GM13977 (cell line): ENCODE measurements at regions not wholly inside any gene's neighbourhood (a gene's known extent, or its start where the extent isn't known, plus 50 kb on each side); places are given as distances from the start of the nearest gene placed in this dataset.

Experiments
- DNase-seq: peaks from one replicate; pipeline ENCODE4 v3.0.0; 2012; ENCODE audit warnings: low spot score
- in situ Hi-C: fragments of 300-500 bp; cut with MboI; formaldehyde crosslinking; loops from one replicate; pipeline ENCODE4 v1.12.0; 2022; ENCODE audit warnings: low sequenced_read_pairs, low pct_unique_long_range_greater_than_20kb, mixed read lengths, inconsistent platforms; ENCODE audit not compliant: unreplicated experiment
- TF ChIP-seq, protein P1 (sequence below): IDR thresholded peaks from 2 replicates; pipeline ENCODE4 v1.5.1; 2012; ENCODE audit warnings: mild to moderate bottlenecking, control low read depth; ENCODE audit not compliant: insufficient read depth; ENCODE audit errors: extremely low read depth, missing control alignments

DNA sequence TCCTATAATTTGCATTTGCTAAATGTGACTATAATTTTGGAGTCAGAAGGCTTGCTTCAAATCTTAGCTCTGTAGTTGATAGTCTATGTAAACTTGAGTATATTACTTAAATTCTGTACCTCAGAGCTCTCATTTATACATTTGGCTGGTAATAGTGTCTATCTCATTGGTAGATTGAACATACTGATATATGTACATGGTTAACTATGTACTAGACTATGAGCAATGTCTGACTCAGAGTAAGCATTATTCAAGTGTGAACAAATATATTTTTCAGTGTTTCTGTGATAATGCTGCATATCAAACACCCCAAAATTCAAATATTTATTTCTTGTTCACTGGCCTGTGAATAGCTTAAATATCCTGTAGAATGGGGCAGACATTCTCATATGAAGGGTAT lies 1568.9 kb upstream of the PABPC4L start:
- no peak for DNase-seq
- TF ChIP-seq, protein P1, sequence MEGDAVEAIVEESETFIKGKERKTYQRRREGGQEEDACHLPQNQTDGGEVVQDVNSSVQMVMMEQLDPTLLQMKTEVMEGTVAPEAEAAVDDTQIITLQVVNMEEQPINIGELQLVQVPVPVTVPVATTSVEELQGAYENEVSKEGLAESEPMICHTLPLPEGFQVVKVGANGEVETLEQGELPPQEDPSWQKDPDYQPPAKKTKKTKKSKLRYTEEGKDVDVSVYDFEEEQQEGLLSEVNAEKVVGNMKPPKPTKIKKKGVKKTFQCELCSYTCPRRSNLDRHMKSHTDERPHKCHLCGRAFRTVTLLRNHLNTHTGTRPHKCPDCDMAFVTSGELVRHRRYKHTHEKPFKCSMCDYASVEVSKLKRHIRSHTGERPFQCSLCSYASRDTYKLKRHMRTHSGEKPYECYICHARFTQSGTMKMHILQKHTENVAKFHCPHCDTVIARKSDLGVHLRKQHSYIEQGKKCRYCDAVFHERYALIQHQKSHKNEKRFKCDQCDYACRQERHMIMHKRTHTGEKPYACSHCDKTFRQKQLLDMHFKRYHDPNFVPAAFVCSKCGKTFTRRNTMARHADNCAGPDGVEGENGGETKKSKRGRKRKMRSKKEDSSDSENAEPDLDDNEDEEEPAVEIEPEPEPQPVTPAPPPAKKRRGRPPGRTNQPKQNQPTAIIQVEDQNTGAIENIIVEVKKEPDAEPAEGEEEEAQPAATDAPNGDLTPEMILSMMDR, result no peak
- in situ Hi-C loops, result no loop called here

DNA sequence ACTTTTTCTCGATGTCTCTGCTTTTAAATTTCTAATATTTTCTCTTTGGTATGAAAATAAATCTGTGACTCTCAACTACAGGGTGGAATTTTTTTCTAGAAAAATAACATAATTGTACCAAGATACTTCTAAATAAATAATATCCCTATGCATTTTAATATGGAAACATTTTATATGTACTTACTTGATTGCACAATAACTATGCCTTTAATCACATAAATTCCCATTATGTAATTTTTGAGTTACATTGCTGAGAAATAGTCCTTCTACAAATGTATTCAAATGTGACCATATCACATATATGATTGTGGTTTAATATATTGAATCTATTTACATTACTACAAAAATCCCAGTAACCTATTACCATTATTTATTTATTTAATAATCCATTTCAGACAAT lies 1543.3 kb upstream of the PABPC4L start:
- in situ Hi-C loops, result no loop called here
- TF ChIP-seq, protein P1, result no peak

DNA sequence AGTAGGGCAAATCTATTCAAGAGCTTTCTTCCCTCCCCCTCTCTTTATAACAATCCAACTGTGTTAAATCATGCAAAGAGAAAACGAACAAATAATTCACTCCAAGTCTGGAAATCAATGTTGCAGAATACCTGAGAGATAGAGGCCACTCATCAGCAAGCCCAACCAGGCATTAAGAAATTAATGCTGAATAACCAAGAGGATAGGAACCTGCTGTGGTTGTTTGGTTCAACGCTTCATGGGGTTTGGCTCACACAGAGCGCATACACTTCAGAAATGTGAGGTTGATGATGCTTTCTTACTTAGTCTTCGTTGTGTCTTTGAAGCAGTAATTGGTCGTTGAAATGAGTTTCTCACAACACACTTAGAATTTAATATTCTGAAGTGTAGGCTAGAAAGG lies 1540.0 kb upstream of the PABPC4L start:
- DNase-seq, result no peak
- in situ Hi-C loops, result no loop called here
- TF ChIP-seq, protein P1, result no peak

More for the DNA sequence above, 1543.3 kb upstream of the PABPC4L start:
- no peak for DNase-seq

DNA sequence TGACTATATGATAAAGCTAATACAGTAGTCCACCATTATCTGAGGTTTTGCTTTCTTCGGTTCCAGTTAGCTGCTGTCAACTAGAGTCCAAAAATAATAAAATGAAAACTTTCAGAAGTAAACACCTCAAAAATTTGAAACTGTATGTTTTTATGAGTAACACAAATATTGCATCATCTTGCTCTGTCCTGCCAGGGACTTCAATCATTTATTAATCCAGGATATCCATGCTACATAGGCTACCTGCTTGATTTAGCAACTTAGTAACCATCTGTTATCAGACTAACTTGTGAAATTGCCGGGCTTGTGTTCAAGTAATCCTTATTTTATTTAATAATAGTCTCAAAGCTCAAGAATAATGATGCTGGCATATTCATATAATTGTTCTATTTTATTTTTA lies 1537.8 kb upstream of the PABPC4L start:
- in situ Hi-C loops, result no loop called here

DNA sequence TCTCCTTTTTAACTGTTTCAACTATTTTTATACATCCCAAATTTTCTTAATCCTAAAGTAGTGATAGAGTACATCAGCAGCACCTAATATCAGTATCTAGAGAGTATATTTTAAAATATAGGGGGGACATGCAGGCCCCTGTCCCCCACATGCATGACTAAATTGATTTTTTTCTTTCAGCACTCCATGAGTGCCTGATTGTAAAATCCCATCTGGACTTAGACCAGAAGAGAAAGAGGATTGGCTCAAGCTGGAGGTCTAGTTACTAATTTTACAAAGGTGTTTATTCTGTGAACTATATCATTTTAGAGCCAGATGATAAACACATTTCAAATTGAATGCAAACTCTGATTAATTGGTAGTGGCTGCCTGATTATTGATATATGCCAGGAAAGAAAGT lies 1533.9 kb upstream of the PABPC4L start:
- TF ChIP-seq, protein P1, result no peak
- in situ Hi-C loops, result no loop called here
- DNase-seq, result no peak

More for the DNA sequence above, 1537.8 kb upstream of the PABPC4L start:
- TF ChIP-seq, protein P1, result no peak
- DNase-seq, result no peak

DNA sequence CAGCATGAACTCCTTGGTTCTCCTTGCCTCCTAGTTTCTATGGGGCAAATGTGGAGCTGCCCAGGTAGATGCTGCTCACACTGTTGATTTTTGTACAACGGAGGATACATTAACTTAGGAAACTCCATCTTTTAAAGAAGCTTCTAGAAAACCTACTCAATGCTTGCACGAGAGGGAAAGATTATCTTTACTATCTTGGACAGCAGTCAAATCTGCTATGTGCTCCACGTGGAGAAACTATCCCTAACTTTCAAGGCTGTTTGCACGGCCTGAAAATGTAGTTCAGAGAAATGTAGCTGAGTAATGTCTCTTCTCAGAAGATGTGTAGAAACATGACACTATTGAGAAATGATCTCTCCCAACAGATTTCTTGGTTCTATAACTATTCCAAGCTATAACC lies 1530.9 kb upstream of the PABPC4L start:
- in situ Hi-C loops, result no loop called here
- DNase-seq, result no peak
- TF ChIP-seq, protein P1, result no peak

DNA sequence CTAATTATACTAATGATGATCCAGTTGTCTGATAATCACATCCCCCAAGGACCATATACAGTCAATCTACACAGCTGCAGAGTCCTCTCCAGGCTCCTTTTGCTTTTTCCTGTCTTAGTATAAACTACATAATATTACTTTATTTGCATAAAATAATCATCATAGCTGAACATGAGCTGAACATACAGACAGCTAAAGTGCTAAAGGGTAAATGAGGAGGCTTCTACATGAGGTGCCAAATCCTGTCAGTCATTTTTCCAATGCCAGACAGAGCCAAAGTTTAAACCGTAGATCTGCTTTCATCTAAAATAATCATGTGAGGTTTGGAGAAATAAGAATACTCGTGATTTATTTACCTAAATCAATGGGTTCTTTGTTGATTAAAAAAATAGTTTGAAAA lies 1530.1 kb upstream of the PABPC4L start:
- in situ Hi-C loops, result no loop called here
- DNase-seq, result no peak

More for the DNA sequence above, 1530.1 kb upstream of the PABPC4L start:
- TF ChIP-seq, protein P1, result no peak
